ENCODE measurements at regions not wholly inside any gene's neighbourhood (a gene's known extent, or its start where the extent isn't known, plus 50 kb on each side); places are given as distances from the start of the nearest gene placed in this dataset.

- no peaks in the 10 kb centered on the region for H3K79me2 ChIP-seq (ENCODE audit: insufficient read depth, low read length)
- no peaks in the 10 kb centered on the region for H3K36me3 ChIP-seq (replicated peaks in 1 of 2; ENCODE audit: control insufficient read depth in 1 of 2, insufficient read depth in 2 of 2, low read length in 2 of 2)
- Mint-ChIP-seq H3K27me3 (ENCODE audit: low read depth in 3 of 3) (peaks cover 5 to 12% (median 5%) of the 10 kb centered on the region in 3 donors), H3K4me1 (no peaks in the 10 kb centered on the region), H3K4me3 (no peak overlapping the region), H3K36me3 (no peaks in the 10 kb centered on the region), H3K9me3 (peaks cover 3 to 13% (median 8%) of the 10 kb centered on the region in 7 donors), H3K27ac (no peak overlapping the region)
- DNase-seq, result no peak
- H4K20me1 ChIP-seq (ENCODE audit: insufficient read depth, low read length), result no peaks in the 10 kb centered on the region
- WGBS (ENCODE audit: insufficient coverage), result 86% methylated on average over 2 of the region's 2 CpGs
- H3K4me3 ChIP-seq (replicated peaks in 1 of 3; ENCODE audit: low read depth in 2 of 3, low read length in 3 of 3), result no peak overlapping the region
- H3K4me2 ChIP-seq (replicated peaks; ENCODE audit: extremely low read depth, low read length, poor library complexity, severe bottlenecking), result no peak overlapping the region
- H2AFZ ChIP-seq (ENCODE audit: insufficient read depth, low read depth, low read length, poor library complexity, severe bottlenecking), result no peak overlapping the region
- TF ChIP-seq CTCF (IDR thresholded peaks at IDR 0.05), result no peak
- no peak overlapping the region for H3K9ac ChIP-seq (ENCODE audit: insufficient read depth, low read length, poor library complexity, severe bottlenecking)
- H3K9me3 ChIP-seq (replicated peaks in 1 of 2; ENCODE audit: control insufficient read depth in 1 of 2, insufficient read depth in 1 of 2, low read length in 2 of 2), result no peaks in the 10 kb centered on the region
- H3K27me3 ChIP-seq (ENCODE audit: control insufficient read depth in 2 of 2, insufficient read depth in 2 of 2, low read length in 2 of 2), result no peaks in the 10 kb centered on the region
- intact Hi-C loops (cut with micrococcal nuclease), result no loop called here
- H3K27ac ChIP-seq (ENCODE audit: low read depth in 1 of 2, low read length in 2 of 2), result no peak overlapping the region
- no peaks in the 10 kb centered on the region for H3K4me1 ChIP-seq (ENCODE audit: control insufficient read depth in 1 of 2, insufficient read depth in 2 of 2, low read length in 2 of 2)
Observed at GRCh38 chr2:121858369-121858768, 102.9 kb downstream of the TSN start.

GRCh38 chr2:121858847-121859246, 103.4 kb downstream of the TSN start:
- 100% methylated on average over 1 of the region's 2 CpGs for WGBS (ENCODE audit: insufficient coverage)
- H3K27ac ChIP-seq (ENCODE audit: low read depth in 1 of 2, low read length in 2 of 2), result no peak overlapping the region
- Mint-ChIP-seq H3K36me3 (no peaks in the 10 kb centered on the region), H3K4me1 (no peaks in the 10 kb centered on the region), H3K27ac (no peak overlapping the region), H3K27me3 (ENCODE audit: low read depth in 3 of 3) (peaks cover 5 to 12% (median 5%) of the 10 kb centered on the region in 3 donors), H3K4me3 (no peak overlapping the region), H3K9me3 (peaks cover 2 to 13% (median 8%) of the 10 kb centered on the region in 7 donors)
- intact Hi-C loops (cut with micrococcal nuclease), result no loop called here
- H4K20me1 ChIP-seq (ENCODE audit: insufficient read depth, low read length), result no peaks in the 10 kb centered on the region
- TF ChIP-seq CTCF (IDR thresholded peaks at IDR 0.05), result no peak
- H3K9ac ChIP-seq (ENCODE audit: insufficient read depth, low read length, poor library complexity, severe bottlenecking), result no peak overlapping the region
- H3K36me3 ChIP-seq (replicated peaks in 1 of 2; ENCODE audit: control insufficient read depth in 1 of 2, insufficient read depth in 2 of 2, low read length in 2 of 2), result no peaks in the 10 kb centered on the region
- H3K4me3 ChIP-seq (replicated peaks in 1 of 3; ENCODE audit: low read depth in 2 of 3, low read length in 3 of 3), result no peak overlapping the region
- no peaks in the 10 kb centered on the region for H3K79me2 ChIP-seq (ENCODE audit: insufficient read depth, low read length)
- no peaks in the 10 kb centered on the region for H3K9me3 ChIP-seq (replicated peaks in 1 of 2; ENCODE audit: control insufficient read depth in 1 of 2, insufficient read depth in 1 of 2, low read length in 2 of 2)
- H3K27me3 ChIP-seq (ENCODE audit: control insufficient read depth in 2 of 2, insufficient read depth in 2 of 2, low read length in 2 of 2), result no peaks in the 10 kb centered on the region
- H2AFZ ChIP-seq (ENCODE audit: insufficient read depth, low read depth, low read length, poor library complexity, severe bottlenecking), result no peak overlapping the region
- H3K4me1 ChIP-seq (ENCODE audit: control insufficient read depth in 1 of 2, insufficient read depth in 2 of 2, low read length in 2 of 2), result no peaks in the 10 kb centered on the region
- no peak overlapping the region for H3K4me2 ChIP-seq (replicated peaks; ENCODE audit: extremely low read depth, low read length, poor library complexity, severe bottlenecking)
- DNase-seq, result no peak
